Thyroid gland (tissue), 4 donors: ENCODE measurements at regions not wholly inside any gene's neighbourhood (a gene's known extent, or its start where the extent isn't known, plus 50 kb on each side); places are given as distances from the start of the nearest gene placed in this dataset.
A peak's percentile ranks its signal among the peaks of the same experiment; 100 is the strongest.

Experiments
- DNase-seq, 2 donors: peaks; one replicate each; pipeline ENCODE4 v3.0.0-alpha.2; 2019
- H3K27ac ChIP-seq, 3 donors: fragments of 200-600 bp; sonication (generic); 1 replicate in 2 of 3; 2 replicates in 1 of 3; pipeline ENCODE4 v1.5.1; 2016 to 2019; ENCODE audit warnings: mild to moderate bottlenecking in 1 of 3, moderate library complexity in 1 of 3
- H3K27me3 ChIP-seq: fragments of 200-600 bp; sonication (generic); one replicate; pipeline ENCODE4 v1.5.1; 2019
- H3K36me3 ChIP-seq, 2 donors: fragments of 200-600 bp; sonication (generic); one replicate each; pipeline ENCODE4 v1.5.1; 2016 to 2019
- H3K4me1 ChIP-seq, 2 donors: fragments of 200-600 bp; sonication (generic); one replicate each; pipeline ENCODE4 v1.5.1; 2017 to 2019
- H3K4me3 ChIP-seq, 3 donors: fragments of 200-600 bp; sonication (generic); replicated peaks in 1 of 3; 1 replicate in 2 of 3; 2 replicates in 1 of 3; pipeline ENCODE4 v1.5.1; 2016; ENCODE audit warnings: mild to moderate bottlenecking in 1 of 3
- H3K9me3 ChIP-seq: fragments of 200-600 bp; sonication (generic); one replicate; pipeline ENCODE4 v1.5.1; 2017
- POLR2A ChIP-seq, 2 donors: fragments of 450-650 bp; IDR thresholded peaks; one replicate each; pipeline ENCODE4 v1.6.1; 2017; ENCODE audit warnings: antibody characterized with exemption in 2 of 2, mild to moderate bottlenecking in 2 of 2, moderate library complexity in 1 of 2
- WGBS, 2 donors: methylation state at CpG; one replicate each; pipeline ENCODE4 v1.1.5; 2017; 5-methylcytosine and 5-hydroxymethylcytosine counted together
- intact Hi-C: fragments of 100-400 bp; cut with DNase I; formaldehyde crosslinking; loops from one replicate; pipeline ENCODE4 v1.15.1; 2023
- TF ChIP-seq, protein P1 (sequence below), 6 experiments: fragments of 200-600 bp in 3 of 6; fragments of 450-650 bp in 3 of 6; sonication (generic) in 3 of 6; IDR thresholded peaks; one replicate each; pipeline ENCODE4 v1.5.1; 2016 to 2019; ENCODE audit warnings: antibody characterized with exemption in 6 of 6, mild to moderate bottlenecking in 2 of 6, inconsistent platforms in 1 of 6, moderate library complexity in 1 of 6

DNA sequence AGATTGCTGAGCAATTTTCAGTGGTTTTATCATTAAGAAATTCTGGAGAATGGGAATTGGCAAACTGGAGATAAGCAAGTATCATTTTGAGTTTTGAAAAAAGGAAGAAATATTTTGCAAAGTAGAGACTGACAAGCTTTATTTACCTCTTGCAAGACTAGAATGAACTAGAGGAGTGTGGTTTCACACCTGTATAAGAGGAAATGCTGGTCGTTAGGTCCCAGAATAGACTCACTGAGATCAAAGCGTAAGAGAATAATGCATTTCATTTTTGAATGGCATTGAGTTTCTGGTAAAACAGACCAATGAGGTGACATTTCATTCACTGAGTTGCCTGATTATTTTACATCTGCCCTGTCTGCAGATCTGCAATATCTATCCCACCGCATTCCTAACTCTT, 308.1 kb downstream of the ADGRL2 start:
- TF ChIP-seq, protein P1, sequence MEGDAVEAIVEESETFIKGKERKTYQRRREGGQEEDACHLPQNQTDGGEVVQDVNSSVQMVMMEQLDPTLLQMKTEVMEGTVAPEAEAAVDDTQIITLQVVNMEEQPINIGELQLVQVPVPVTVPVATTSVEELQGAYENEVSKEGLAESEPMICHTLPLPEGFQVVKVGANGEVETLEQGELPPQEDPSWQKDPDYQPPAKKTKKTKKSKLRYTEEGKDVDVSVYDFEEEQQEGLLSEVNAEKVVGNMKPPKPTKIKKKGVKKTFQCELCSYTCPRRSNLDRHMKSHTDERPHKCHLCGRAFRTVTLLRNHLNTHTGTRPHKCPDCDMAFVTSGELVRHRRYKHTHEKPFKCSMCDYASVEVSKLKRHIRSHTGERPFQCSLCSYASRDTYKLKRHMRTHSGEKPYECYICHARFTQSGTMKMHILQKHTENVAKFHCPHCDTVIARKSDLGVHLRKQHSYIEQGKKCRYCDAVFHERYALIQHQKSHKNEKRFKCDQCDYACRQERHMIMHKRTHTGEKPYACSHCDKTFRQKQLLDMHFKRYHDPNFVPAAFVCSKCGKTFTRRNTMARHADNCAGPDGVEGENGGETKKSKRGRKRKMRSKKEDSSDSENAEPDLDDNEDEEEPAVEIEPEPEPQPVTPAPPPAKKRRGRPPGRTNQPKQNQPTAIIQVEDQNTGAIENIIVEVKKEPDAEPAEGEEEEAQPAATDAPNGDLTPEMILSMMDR (IDR thresholded peaks at IDR 0.05), result no peak
- TF ChIP-seq POLR2A (IDR thresholded peaks at IDR 0.05), result no peak
- Histone ChIP-seq H3K4me1 (peaks cover 10 to 13% of the 10 kb centered on the region in 2 donors), H3K9me3 (no peaks in the 10 kb centered on the region), H3K4me3 (no peak overlapping the region), H3K36me3 (no peaks in the 10 kb centered on the region), H3K27ac (no peak overlapping the region), H3K27me3 (no peaks in the 10 kb centered on the region)
- no peak for DNase-seq
- intact Hi-C loops, result no loop called here
- WGBS, 2 donors, result 59 to 60% methylated on average over 3 of the region's 3 CpGs

DNA sequence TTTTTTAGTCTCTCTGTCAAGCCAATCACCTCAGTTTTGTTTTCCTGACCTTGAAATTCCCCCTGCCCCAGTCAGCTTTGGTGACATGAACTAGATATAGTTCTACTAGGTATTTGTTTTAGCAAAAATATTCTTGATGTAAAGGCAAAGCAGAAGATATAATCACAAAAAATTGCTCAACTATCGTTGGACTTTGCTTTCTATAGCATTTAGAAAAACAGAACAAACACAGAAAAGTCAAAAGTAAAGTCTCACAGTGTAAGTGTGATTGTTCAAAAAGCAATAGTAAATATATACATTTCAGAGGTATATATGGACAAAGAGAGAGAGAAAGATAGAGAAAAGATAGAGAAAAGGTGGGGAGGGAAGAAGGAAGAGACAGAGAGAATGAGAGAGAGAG, 305.9 kb downstream of the ADGRL2 start:
- 83 to 84% methylated on average over 1 of the region's 1 CpG for WGBS, 2 donors
- Histone ChIP-seq H3K4me1 (peaks cover 10 to 13% of the 10 kb centered on the region in 2 donors), H3K36me3 (no peaks in the 10 kb centered on the region), H3K27me3 (no peaks in the 10 kb centered on the region), H3K27ac (no peak overlapping the region), H3K4me3 (no peak overlapping the region), H3K9me3 (no peaks in the 10 kb centered on the region)
- TF ChIP-seq, protein P1 (IDR thresholded peaks at IDR 0.05), result no peak
- TF ChIP-seq POLR2A (IDR thresholded peaks at IDR 0.05), result no peak
- no peak for DNase-seq
- intact Hi-C loops, result no loop called here

DNA sequence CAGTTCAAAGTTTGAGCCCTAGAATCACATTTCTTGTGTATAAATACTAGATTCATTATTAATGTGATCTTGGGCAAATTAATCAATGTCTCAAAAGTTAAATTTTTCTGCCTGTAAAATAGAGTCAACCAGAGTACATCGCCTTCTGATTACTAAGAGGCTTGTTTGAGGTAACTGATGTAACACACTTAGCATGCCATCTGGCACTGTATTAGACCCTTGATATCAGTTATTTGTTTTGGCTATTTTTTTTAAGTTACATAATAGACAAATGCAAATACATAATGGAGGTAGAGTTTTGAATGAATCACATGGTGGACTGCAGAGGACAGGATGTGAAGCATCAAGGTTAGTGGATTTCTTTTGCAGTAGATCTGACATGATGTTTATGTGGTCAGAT, 298.4 kb downstream of the ADGRL2 start:
- no peaks in the 10 kb centered on the region for H3K9me3 ChIP-seq
- WGBS, 2 donors, result 86 to 96% methylated on average over 1 of the region's 1 CpG
- H3K4me3 ChIP-seq, result no peak overlapping the region
- H3K4me1 ChIP-seq, result no peaks in the 10 kb centered on the region
- no peak for DNase-seq
- no peaks in the 10 kb centered on the region for H3K27me3 ChIP-seq
- H3K36me3 ChIP-seq, result no peaks in the 10 kb centered on the region
- intact Hi-C loops, result no loop called here
- TF ChIP-seq, protein P1 (IDR thresholded peaks at IDR 0.05), result no peak
- TF ChIP-seq POLR2A (IDR thresholded peaks at IDR 0.05), result no peak
- H3K27ac ChIP-seq, result no peak overlapping the region

DNA sequence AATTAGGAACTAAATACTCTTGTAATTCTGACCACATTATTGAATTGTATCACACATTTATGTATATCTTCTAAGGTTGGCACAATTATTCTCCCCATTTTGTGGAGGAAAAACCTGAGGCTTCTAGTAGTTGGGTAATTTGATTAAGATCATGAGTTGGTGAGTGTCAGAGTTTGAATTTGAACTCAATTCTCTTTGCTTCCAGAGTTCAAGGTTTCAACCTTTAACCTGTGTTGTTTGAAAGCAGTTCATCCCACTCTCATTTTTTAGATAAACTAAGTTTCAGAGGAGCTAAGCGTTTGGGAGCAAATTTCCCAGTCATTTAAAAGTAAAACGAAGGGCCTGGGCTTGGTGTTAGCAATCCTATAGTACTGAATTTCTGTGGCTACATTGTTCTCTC, 293.4 kb downstream of the ADGRL2 start:
- Histone ChIP-seq H3K36me3 (no peaks in the 10 kb centered on the region), H3K27ac (no peak overlapping the region), H3K9me3 (no peaks in the 10 kb centered on the region), H3K4me3 (no peak overlapping the region), H3K27me3 (no peaks in the 10 kb centered on the region), H3K4me1 (peaks cover 0 to 4% of the 10 kb centered on the region in 2 donors)
- intact Hi-C loops, result no loop called here
- WGBS, 2 donors, result 94 to 97% methylated on average over 2 of the region's 2 CpGs
- TF ChIP-seq POLR2A (IDR thresholded peaks at IDR 0.05), result no peak
- TF ChIP-seq, protein P1 (IDR thresholded peaks at IDR 0.05), result no peak
- DNase-seq, result no peak

DNA sequence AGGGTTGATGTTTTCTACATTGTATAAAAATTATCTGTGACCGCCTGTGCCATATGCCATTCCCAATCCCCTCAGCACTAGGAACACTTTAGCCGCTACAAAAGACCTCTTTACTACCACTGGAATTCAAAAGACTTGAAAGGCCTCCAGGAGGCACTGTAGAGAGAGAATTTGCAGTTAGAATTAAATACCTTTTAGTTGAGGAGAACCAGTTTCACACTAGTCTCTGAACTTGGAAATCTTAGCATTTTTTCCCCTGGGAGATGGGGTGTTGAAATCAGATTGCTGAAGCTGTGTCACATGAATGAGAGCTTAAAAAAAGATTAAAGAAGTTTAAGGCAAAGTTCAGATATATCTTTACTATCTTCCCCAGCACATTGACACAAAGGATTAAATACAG, 291.0 kb downstream of the ADGRL2 start:
- no peak overlapping the region for H3K4me3 ChIP-seq
- no peak for DNase-seq
- no peaks in the 10 kb centered on the region for H3K9me3 ChIP-seq
- intact Hi-C loops, result no loop called here
- H3K36me3 ChIP-seq, result no peaks in the 10 kb centered on the region
- H3K4me1 ChIP-seq, result peaks cover 0 to 4% of the 10 kb centered on the region in 2 donors
- no peaks in the 10 kb centered on the region for H3K27me3 ChIP-seq
- WGBS, 2 donors, result 98% methylated on average over 2 of the region's 2 CpGs
- no peak for TF ChIP-seq POLR2A (IDR thresholded peaks at IDR 0.05)
- TF ChIP-seq, protein P1 (IDR thresholded peaks at IDR 0.05), result peak in 1 of 6 experiments; percentile 10
- H3K27ac ChIP-seq, result no peak overlapping the region
